Keratinocyte (primary cell): ENCODE measurements at regions not wholly inside any gene's neighbourhood (a gene's known extent, or its start where the extent isn't known, plus 50 kb on each side); places are given as distances from the start of the nearest gene placed in this dataset.

Experiments
- DNase-seq: peaks from one replicate; pipeline ENCODE4 v3.0.0-alpha.2; 2011; ENCODE audit warnings: low read depth, missing footprints, low spot score
- FAIRE-seq: peaks from 2 replicates; lab custom pipeline; 2011; peaks lifted over from hg19 to GRCh38; lab: Jason Lieb, UNC
- H2AFZ ChIP-seq: 2 replicates; pipeline ENCODE4 v1.6.0; 2012; ENCODE audit warnings: low read length, control low read depth, inconsistent platforms; ENCODE audit not compliant: control insufficient read depth
- H3K27ac ChIP-seq: 2 replicates; pipeline ENCODE4 v1.5.1; 2011; ENCODE audit warnings: low read length; ENCODE audit not compliant: control insufficient read depth, insufficient read depth
- H3K27me3 ChIP-seq: 3 replicates; pipeline ENCODE4 v1.6.0; 2011; ENCODE audit warnings: low read length; ENCODE audit not compliant: control insufficient read depth, insufficient read depth; ENCODE audit errors: extremely low read depth
- H3K36me3 ChIP-seq, 2 experiments: 2 replicates in 1 of 2; 3 replicates in 1 of 2; pipeline ENCODE4 v1.5.1; 2011; ENCODE audit warnings: low read length in 2 of 2, mild to moderate bottlenecking in 1 of 2; ENCODE audit not compliant: control insufficient read depth in 2 of 2, insufficient read depth in 2 of 2; ENCODE audit errors: extremely low read depth in 1 of 2
- H3K4me1 ChIP-seq: 3 replicates; pipeline ENCODE4 v1.5.1; 2011; ENCODE audit warnings: low read length; ENCODE audit not compliant: control insufficient read depth, insufficient read depth; ENCODE audit errors: extremely low read depth
- H3K4me2 ChIP-seq: 3 replicates; pipeline ENCODE4 v1.6.0; 2011; ENCODE audit warnings: low read depth, low read length; ENCODE audit not compliant: control insufficient read depth, insufficient read depth; ENCODE audit errors: extremely low read depth
- H3K4me3 ChIP-seq, 3 experiments: fragments of 200-600 bp in 1 of 3; sonication (generic) in 1 of 3; 2 replicates in 2 of 3; 3 replicates in 1 of 3; pipeline ENCODE4 v1.5.1; 2011 to 2016; ENCODE audit warnings: low read length in 3 of 3, mild to moderate bottlenecking in 3 of 3, control low read depth in 2 of 3, inconsistent platforms in 1 of 3, low read depth in 1 of 3, mixed read lengths in 1 of 3, mixed run types in 1 of 3, moderate library complexity in 1 of 3; ENCODE audit not compliant: control insufficient read depth in 2 of 3, insufficient read depth in 2 of 3; ENCODE audit errors: extremely low read depth in 1 of 3
- H3K79me2 ChIP-seq: 2 replicates; pipeline ENCODE4 v1.6.0; 2012; ENCODE audit warnings: low read length; ENCODE audit not compliant: control insufficient read depth, insufficient read depth
- H3K9ac ChIP-seq: 3 replicates; pipeline ENCODE4 v1.6.0; 2011; ENCODE audit warnings: low read length; ENCODE audit not compliant: control insufficient read depth, insufficient read depth; ENCODE audit errors: extremely low read depth
- H3K9me1 ChIP-seq: 3 replicates; pipeline ENCODE4 v1.6.0; 2011; ENCODE audit warnings: low read length; ENCODE audit not compliant: control insufficient read depth, insufficient read depth; ENCODE audit errors: extremely low read depth
- H3K9me3 ChIP-seq: 2 replicates; pipeline ENCODE4 v1.5.1; 2012; ENCODE audit warnings: low read depth, low read length; ENCODE audit not compliant: control insufficient read depth
- H4K20me1 ChIP-seq: 3 replicates; pipeline ENCODE4 v1.6.0; 2011; ENCODE audit warnings: low read length; ENCODE audit not compliant: control insufficient read depth, insufficient read depth; ENCODE audit errors: extremely low read depth
- EZH2 ChIP-seq: IDR thresholded peaks from one replicate; pipeline ENCODE4 v1.6.1; 2012; ENCODE audit warnings: inconsistent platforms, mild to moderate bottlenecking, low read length, moderate library complexity
- dilution Hi-C: fragments of 300-500 bp; cut with MboI; formaldehyde crosslinking; loops from one replicate; pipeline ENCODE4 v1.7.0; 2020; ENCODE audit warnings: low sequenced_read_pairs; ENCODE audit not compliant: extremely low pct_ligation_motif_present
- TF ChIP-seq, protein P1 (sequence below), 3 experiments: IDR thresholded peaks in 1 of 3; conservative IDR thresholded peaks in 1 of 3; optimal IDR thresholded peaks in 1 of 3; 2 replicates in 2 of 3; 3 replicates in 1 of 3; pipeline versions ENCODE3 to v1.5.1; 2011; ENCODE audit warnings: low read length in 3 of 3, mild to moderate bottlenecking in 3 of 3, moderate library complexity in 2 of 3, control low read depth in 1 of 3, inconsistent platforms in 1 of 3; ENCODE audit not compliant: insufficient read depth in 2 of 3; ENCODE audit errors: extremely low read depth in 1 of 3

DNA sequence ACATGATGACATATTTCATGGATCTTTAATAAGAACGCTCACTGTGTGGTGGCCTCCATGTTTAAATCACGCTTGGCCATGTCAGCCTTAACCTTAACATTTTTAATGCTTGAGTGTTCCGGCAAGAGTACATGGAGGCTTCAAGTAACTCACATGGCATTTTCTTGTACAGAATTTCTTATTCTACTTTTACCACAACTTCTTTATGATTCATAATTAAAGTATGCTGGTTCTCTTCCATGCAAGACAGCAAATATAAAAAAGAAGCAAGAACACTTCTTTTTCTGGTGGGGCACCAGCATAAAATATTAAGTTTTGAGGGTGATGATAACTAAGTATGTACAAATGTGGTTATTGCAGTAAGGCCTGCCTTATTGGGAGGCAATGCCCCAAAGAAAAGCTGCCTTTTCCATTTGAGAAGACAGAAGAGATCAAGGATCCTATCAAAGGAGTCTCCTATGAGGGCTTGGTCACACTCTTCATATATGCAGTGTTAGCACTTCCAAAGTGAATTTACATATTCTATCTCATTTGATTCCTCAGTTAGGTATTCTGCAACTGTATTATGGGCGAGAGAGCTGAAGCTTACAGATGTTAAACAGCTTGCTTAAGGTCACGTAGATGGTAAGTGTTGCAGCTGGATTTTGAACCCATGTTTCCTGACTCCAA, 382.7 kb upstream of the MEF2C start:
- Histone ChIP-seq H3K4me3 (no peak overlapping the region), H3K4me1 (peaks cover 7% of the 10 kb centered on the region), H3K9me1 (no peaks in the 10 kb centered on the region), H4K20me1 (no peaks in the 10 kb centered on the region), H3K9ac (no peak overlapping the region), H3K79me2 (no peaks in the 10 kb centered on the region), H3K4me2 (no peak overlapping the region), H2AFZ (no peak overlapping the region), H3K27me3 (no peaks in the 10 kb centered on the region), H3K9me3 (no peaks in the 10 kb centered on the region), H3K36me3 (no peaks in the 10 kb centered on the region), H3K27ac (no peak overlapping the region)
- no peak for DNase-seq
- TF ChIP-seq, protein P1, sequence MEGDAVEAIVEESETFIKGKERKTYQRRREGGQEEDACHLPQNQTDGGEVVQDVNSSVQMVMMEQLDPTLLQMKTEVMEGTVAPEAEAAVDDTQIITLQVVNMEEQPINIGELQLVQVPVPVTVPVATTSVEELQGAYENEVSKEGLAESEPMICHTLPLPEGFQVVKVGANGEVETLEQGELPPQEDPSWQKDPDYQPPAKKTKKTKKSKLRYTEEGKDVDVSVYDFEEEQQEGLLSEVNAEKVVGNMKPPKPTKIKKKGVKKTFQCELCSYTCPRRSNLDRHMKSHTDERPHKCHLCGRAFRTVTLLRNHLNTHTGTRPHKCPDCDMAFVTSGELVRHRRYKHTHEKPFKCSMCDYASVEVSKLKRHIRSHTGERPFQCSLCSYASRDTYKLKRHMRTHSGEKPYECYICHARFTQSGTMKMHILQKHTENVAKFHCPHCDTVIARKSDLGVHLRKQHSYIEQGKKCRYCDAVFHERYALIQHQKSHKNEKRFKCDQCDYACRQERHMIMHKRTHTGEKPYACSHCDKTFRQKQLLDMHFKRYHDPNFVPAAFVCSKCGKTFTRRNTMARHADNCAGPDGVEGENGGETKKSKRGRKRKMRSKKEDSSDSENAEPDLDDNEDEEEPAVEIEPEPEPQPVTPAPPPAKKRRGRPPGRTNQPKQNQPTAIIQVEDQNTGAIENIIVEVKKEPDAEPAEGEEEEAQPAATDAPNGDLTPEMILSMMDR (optimal IDR thresholded peaks at IDR 0.05 in 1 of 3, IDR thresholded peaks at IDR 0.05 in 1 of 3, conservative IDR thresholded peaks at IDR 0.05 in 1 of 3; ENCODE audit: extremely low read depth in 1 of 3, insufficient read depth in 2 of 3, low read length in 3 of 3), result no peak
- dilution Hi-C loops, result no loop called here
- FAIRE-seq, result no peak

DNA sequence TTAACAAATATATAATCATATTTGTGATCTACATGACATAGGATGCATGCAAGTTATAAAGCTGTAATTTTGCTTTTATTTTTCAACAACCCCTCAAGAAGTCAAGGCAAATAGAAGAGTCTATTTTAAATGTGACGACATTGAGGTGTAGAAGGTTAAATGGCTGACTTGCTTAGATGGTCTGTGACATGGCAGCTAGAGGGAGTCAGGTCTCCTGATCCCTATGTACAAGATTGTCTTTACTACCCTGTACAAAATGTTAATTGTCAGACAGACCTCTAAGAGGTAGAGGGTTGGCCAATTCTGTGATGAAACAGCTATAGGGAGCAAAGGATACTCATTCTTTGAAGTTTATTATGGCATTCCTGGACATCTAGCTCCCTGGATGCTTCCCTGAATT, 380.9 kb upstream of the MEF2C start:
- no peaks in the 10 kb centered on the region for H3K9me3 ChIP-seq
- H3K9ac ChIP-seq, result no peak overlapping the region
- no peaks in the 10 kb centered on the region for H3K79me2 ChIP-seq
- FAIRE-seq, result no peak
- H3K27me3 ChIP-seq, result no peaks in the 10 kb centered on the region
- no peak overlapping the region for H2AFZ ChIP-seq
- no peak overlapping the region for H3K4me2 ChIP-seq
- H3K4me1 ChIP-seq, result peaks cover 7% of the 10 kb centered on the region
- no peak overlapping the region for H3K27ac ChIP-seq
- no peaks in the 10 kb centered on the region for H4K20me1 ChIP-seq
- TF ChIP-seq, protein P1 (optimal IDR thresholded peaks at IDR 0.05 in 1 of 3, IDR thresholded peaks at IDR 0.05 in 1 of 3, conservative IDR thresholded peaks at IDR 0.05 in 1 of 3; ENCODE audit: extremely low read depth in 1 of 3, insufficient read depth in 2 of 3, low read length in 3 of 3), result peak in 1 of 3 experiments; percentile 29
- TF ChIP-seq EZH2, result no peak
- no peak overlapping the region for H3K4me3 ChIP-seq
- no peak for DNase-seq
- H3K36me3 ChIP-seq, result no peaks in the 10 kb centered on the region
- H3K9me1 ChIP-seq, result no peaks in the 10 kb centered on the region
- dilution Hi-C loops, result no loop called here
